H7 (cell line): ENCODE measurements at regions not wholly inside any gene's neighbourhood (a gene's known extent, or its start where the extent isn't known, plus 50 kb on each side); places are given as distances from the start of the nearest gene placed in this dataset.

Experiments
- DNase-seq: peaks from one replicate; pipeline ENCODE4 v3.0.0; 2012
- H3K27me3 ChIP-seq: 2 replicates; pipeline ENCODE4 v1.6.0; 2011; ENCODE audit warnings: mild to moderate bottlenecking, low read length; ENCODE audit not compliant: control insufficient read depth, insufficient read depth
- H3K36me3 ChIP-seq: replicated peaks from 2 replicates; pipeline ENCODE4 v1.5.1; 2011; ENCODE audit warnings: low read length; ENCODE audit not compliant: control insufficient read depth, insufficient read depth
- H3K4me3 ChIP-seq: 2 replicates; pipeline ENCODE4 v1.5.1; 2011; ENCODE audit warnings: low read depth, mild to moderate bottlenecking, control low read depth, low read length, moderate library complexity; ENCODE audit not compliant: insufficient read depth

GRCh38 chr13:64793131-64793530, 2437.0 kb downstream of the PCDH9 start:
- H3K36me3 ChIP-seq: no peaks in the 10 kb centered on the region
- H3K27me3 ChIP-seq: no peaks in the 10 kb centered on the region
- H3K4me3 ChIP-seq: no peak overlapping the region
- DNase-seq: no peak

- Histone ChIP-seq H3K4me3 (no peak overlapping the region), H3K36me3 (no peaks in the 10 kb centered on the region), H3K27me3 (no peaks in the 10 kb centered on the region)
- DNase-seq: no peak
These were observed 2438.8 kb downstream of the PCDH9 start for GRCh38 chr13:64791373-64791772.

- DNase-seq: no peak
- Histone ChIP-seq H3K4me3 (no peak overlapping the region), H3K36me3 (no peaks in the 10 kb centered on the region), H3K27me3 (no peaks in the 10 kb centered on the region)
These were observed 2447.7 kb downstream of the PCDH9 start for GRCh38 chr13:64782466-64782865.

GRCh38 chr13:64778002-64778401, 2452.1 kb downstream of the PCDH9 start:
- H3K27me3 ChIP-seq: no peaks in the 10 kb centered on the region
- H3K4me3 ChIP-seq: no peak overlapping the region

GRCh38 chr13:64774915-64775314, 2455.2 kb downstream of the PCDH9 start:
- no peak for DNase-seq
- Histone ChIP-seq H3K36me3 (no peaks in the 10 kb centered on the region), H3K4me3 (no peak overlapping the region), H3K27me3 (no peaks in the 10 kb centered on the region)

More at GRCh38 chr13:64778002-64778401, 2452.1 kb downstream of the PCDH9 start:
- DNase-seq: no peak
- H3K36me3 ChIP-seq: no peaks in the 10 kb centered on the region

GRCh38 chr13:64770743-64771142, 2459.4 kb downstream of the PCDH9 start:
- H3K27me3 ChIP-seq: no peaks in the 10 kb centered on the region
- H3K4me3 ChIP-seq: no peak overlapping the region
- no peak for DNase-seq
- H3K36me3 ChIP-seq: no peaks in the 10 kb centered on the region

- Histone ChIP-seq H3K36me3 (no peaks in the 10 kb centered on the region), H3K4me3 (no peak overlapping the region), H3K27me3 (no peaks in the 10 kb centered on the region)
- no peak for DNase-seq
These were observed 2463.1 kb downstream of the PCDH9 start for GRCh38 chr13:64767054-64767453.

GRCh38 chr13:64765636-64766035, 2464.5 kb downstream of the PCDH9 start:
- Histone ChIP-seq H3K27me3 (no peaks in the 10 kb centered on the region), H3K36me3 (no peaks in the 10 kb centered on the region), H3K4me3 (no peak overlapping the region)
- no peak for DNase-seq

GRCh38 chr13:64758521-64759244, 2471.5 kb downstream of the PCDH9 start:
- peak; percentile 0 for DNase-seq
- Histone ChIP-seq H3K36me3 (no peaks in the 10 kb centered on the region), H3K27me3 (no peaks in the 10 kb centered on the region), H3K4me3 (no peak overlapping the region)

GRCh38 chr13:64756621-64757020, 2473.5 kb downstream of the PCDH9 start:
- DNase-seq: no peak
- no peaks in the 10 kb centered on the region for H3K36me3 ChIP-seq
- H3K27me3 ChIP-seq: no peaks in the 10 kb centered on the region
- H3K4me3 ChIP-seq: no peak overlapping the region

GRCh38 chr13:64755961-64756360, 2474.2 kb downstream of the PCDH9 start:
- Histone ChIP-seq H3K27me3 (no peaks in the 10 kb centered on the region), H3K4me3 (no peak overlapping the region), H3K36me3 (no peaks in the 10 kb centered on the region)
- no peak for DNase-seq

GRCh38 chr13:64753233-64754000, 2476.7 kb downstream of the PCDH9 start:
- DNase-seq: no peak
- Histone ChIP-seq H3K36me3 (no peaks in the 10 kb centered on the region), H3K27me3 (no peaks in the 10 kb centered on the region), H3K4me3 (no peak overlapping the region)

- DNase-seq: no peak
- no peak overlapping the region for H3K4me3 ChIP-seq
- H3K27me3 ChIP-seq: no peaks in the 10 kb centered on the region
- H3K36me3 ChIP-seq: no peaks in the 10 kb centered on the region
These were observed 2480.8 kb downstream of the PCDH9 start for GRCh38 chr13:64749301-64749700.

- Histone ChIP-seq H3K4me3 (no peak overlapping the region), H3K36me3 (no peaks in the 10 kb centered on the region), H3K27me3 (no peaks in the 10 kb centered on the region)
- no peak for DNase-seq
These were observed 2483.3 kb downstream of the PCDH9 start for GRCh38 chr13:64746845-64747244.

GRCh38 chr13:64740493-64740892, 2489.6 kb downstream of the PCDH9 start:
- H3K4me3 ChIP-seq: no peak overlapping the region
- H3K27me3 ChIP-seq: no peaks in the 10 kb centered on the region
- H3K36me3 ChIP-seq: no peaks in the 10 kb centered on the region
- no peak for DNase-seq
